ENCODE measurements at regions not wholly inside any gene's neighbourhood (a gene's known extent, or its start where the extent isn't known, plus 50 kb on each side); places are given as distances from the start of the nearest gene placed in this dataset.

GRCh38 chr21:28439251-28439650 is 553.4 kb downstream of the LTN1 start:
- no peak for DNase-seq (ENCODE audit: low spot score)
- H3K27ac ChIP-seq: no peak overlapping the region
- POLR2A ChIA-PET (ENCODE audit: low non-redundant PET): no interaction called here
- CTCF ChIA-PET: no interaction called here
- no peak for TF ChIP-seq CTCF (conservative IDR thresholded peaks at IDR 0.05; ENCODE audit: low read depth)

GRCh38 chr21:28437061-28437460 is 555.6 kb downstream of the LTN1 start:
- ChIA-PET POLR2A (ENCODE audit: low non-redundant PET) (no interaction called here), CTCF (interaction anchor here (0.8 kb wide), 1 partner anchor 47 kb away, joined by 5 read pairs; no protein-coding TSS in a partner anchor)
- H3K27ac ChIP-seq: no peak overlapping the region
- no peak for TF ChIP-seq CTCF (conservative IDR thresholded peaks at IDR 0.05; ENCODE audit: low read depth)
- DNase-seq (ENCODE audit: low spot score): no peak

- TF ChIP-seq CTCF (conservative IDR thresholded peaks at IDR 0.05; ENCODE audit: low read depth): no peak
- H3K27ac ChIP-seq: no peak overlapping the region
Observed at GRCh38 chr21:28436286-28436932, 556.3 kb downstream of the LTN1 start.

GRCh38 chr21:28431527-28432200 is 561.0 kb downstream of the LTN1 start:
- POLR2A ChIA-PET (ENCODE audit: low non-redundant PET): no interaction called here
- no peak overlapping the region for H3K27ac ChIP-seq
- DNase-seq (ENCODE audit: low spot score): no peak
- CTCF ChIA-PET: no interaction called here
- no peak for TF ChIP-seq CTCF (conservative IDR thresholded peaks at IDR 0.05; ENCODE audit: low read depth)

More at GRCh38 chr21:28436286-28436932, 556.3 kb downstream of the LTN1 start:
- ChIA-PET CTCF (interaction anchor here (0.6 to 0.8 kb wide), 2 partner anchors 46 to 162 kb away, joined by 3 to 5 read pairs; no protein-coding TSS in a partner anchor), POLR2A (ENCODE audit: low non-redundant PET) (no interaction called here)
- DNase-seq (ENCODE audit: low spot score): peak; percentile 50

- H3K27ac ChIP-seq: no peak overlapping the region
- POLR2A ChIA-PET (ENCODE audit: low non-redundant PET): no interaction called here
- DNase-seq (ENCODE audit: low spot score): no peak
Observed at GRCh38 chr21:28431022-28431421, 561.7 kb downstream of the LTN1 start.

GRCh38 chr21:28429161-28429560 is 563.5 kb downstream of the LTN1 start:
- no peak for TF ChIP-seq CTCF (conservative IDR thresholded peaks at IDR 0.05; ENCODE audit: low read depth)
- no peak overlapping the region for H3K27ac ChIP-seq
- ChIA-PET CTCF (interaction anchor here (0.6 kb wide), 1 partner anchor 1483 kb away, joined by 4 read pairs; no protein-coding TSS in a partner anchor), POLR2A (ENCODE audit: low non-redundant PET) (no interaction called here)
- DNase-seq (ENCODE audit: low spot score): no peak

More at GRCh38 chr21:28431022-28431421, 561.7 kb downstream of the LTN1 start:
- CTCF ChIA-PET: interaction anchor here (0.5 kb wide), 1 partner anchor 83 kb away, joined by 3 read pairs; no protein-coding TSS in a partner anchor
- TF ChIP-seq CTCF (conservative IDR thresholded peaks at IDR 0.05; ENCODE audit: low read depth): no peak

Measured in RWPE1 (cell line).